Uterus (tissue), 3 donors: ENCODE measurements at regions not wholly inside any gene's neighbourhood (a gene's known extent, or its start where the extent isn't known, plus 50 kb on each side); places are given as distances from the start of the nearest gene placed in this dataset.

Experiments used
- DNase-seq, 2 donors: peaks; one replicate each; pipeline ENCODE4 v3.0.0-alpha.2; 2019 to 2020
- H3K27ac ChIP-seq, 2 donors: fragments of 200-600 bp; sonication (generic); 1 replicate in 1 of 2; 2 replicates in 1 of 2; pipeline ENCODE4 v1.5.1; 2016 to 2018
- H3K27me3 ChIP-seq, 2 donors: fragments of 200-600 bp; sonication (generic); one replicate each; pipeline ENCODE4 v1.5.1; 2018 to 2019; ENCODE audit warnings: control low read depth in 1 of 2
- H3K36me3 ChIP-seq, 2 donors: fragments of 200-600 bp; sonication (generic); one replicate each; pipeline ENCODE4 v1.5.1; 2019; ENCODE audit warnings: control low read depth in 1 of 2
- H3K4me1 ChIP-seq, 2 donors: fragments of 200-600 bp; sonication (generic); one replicate each; pipeline ENCODE4 v1.5.1; 2018 to 2019; ENCODE audit warnings: control low read depth in 1 of 2
- H3K4me3 ChIP-seq, 2 donors: fragments of 200-600 bp; sonication (generic); 1 replicate in 1 of 2; 2 replicates in 1 of 2; pipeline ENCODE4 v1.5.1; 2018 to 2019; ENCODE audit warnings: mild to moderate bottlenecking in 1 of 2
- H3K9me3 ChIP-seq, 2 donors: fragments of 200-600 bp; sonication (generic); one replicate each; pipeline ENCODE4 v1.5.1; 2019; ENCODE audit warnings: control low read depth in 1 of 2
- CTCF ChIP-seq, 4 experiments: fragments of 200-600 bp in 2 of 4; fragments of 450-650 bp in 2 of 4; sonication (generic) in 2 of 4; IDR thresholded peaks; one replicate each; pipeline ENCODE4 v1.5.1; 2016 to 2019; ENCODE audit warnings: antibody characterized with exemption in 4 of 4, mild to moderate bottlenecking in 2 of 4, moderate library complexity in 1 of 4
- POLR2A ChIP-seq, 2 donors: fragments of 450-650 bp; IDR thresholded peaks; one replicate each; pipeline ENCODE4 v1.6.1; 2016; ENCODE audit warnings: antibody characterized with exemption in 2 of 2, mild to moderate bottlenecking in 1 of 2, moderate library complexity in 1 of 2
- intact Hi-C: fragments of 100-400 bp; cut with DNase I; formaldehyde crosslinking; loops from one replicate; pipeline ENCODE4 v1.15.1; 2023; ENCODE audit warnings: low total_unique reads
- donor health status: DM: yes; HTN: yes; CAD: no.

GRCh38 chr13:34747507-34747906 lies 194.6 kb upstream of the NBEA start:
- H3K27me3 ChIP-seq = no peaks in the 10 kb centered on the region
- H3K4me1 ChIP-seq = peaks cover 0 to 7% of the 10 kb centered on the region in 2 donors
- no peaks in the 10 kb centered on the region for H3K9me3 ChIP-seq
- H3K36me3 ChIP-seq = no peaks in the 10 kb centered on the region
- intact Hi-C loops = no loop called here
- H3K27ac ChIP-seq = peak overlapping the region; percentile 51 to 54
- H3K4me3 ChIP-seq = no peak overlapping the region
- TF ChIP-seq CTCF (IDR thresholded peaks at IDR 0.05) (no peak), POLR2A (IDR thresholded peaks at IDR 0.05) (no peak)
- DNase-seq = no peak

- no peak for TF ChIP-seq POLR2A (IDR thresholded peaks at IDR 0.05)
- no peak for TF ChIP-seq CTCF (IDR thresholded peaks at IDR 0.05)
- peak overlapping the region; percentile 51 to 54 for H3K27ac ChIP-seq
Observed at GRCh38 chr13:34748073-34748472, 194.0 kb upstream of the NBEA start.

GRCh38 chr13:34748596-34748995 lies 193.5 kb upstream of the NBEA start:
- peak overlapping the region; percentile 51 to 54 for H3K27ac ChIP-seq
- H3K9me3 ChIP-seq = no peaks in the 10 kb centered on the region
- intact Hi-C loops = no loop called here
- peaks cover 0 to 7% of the 10 kb centered on the region in 2 donors for H3K4me1 ChIP-seq
- no peaks in the 10 kb centered on the region for H3K36me3 ChIP-seq
- no peak overlapping the region for H3K4me3 ChIP-seq
- DNase-seq = no peak
- no peak for TF ChIP-seq CTCF (IDR thresholded peaks at IDR 0.05)
- no peak for TF ChIP-seq POLR2A (IDR thresholded peaks at IDR 0.05)
- H3K27me3 ChIP-seq = no peaks in the 10 kb centered on the region

More at GRCh38 chr13:34748073-34748472, 194.0 kb upstream of the NBEA start:
- peaks cover 0 to 7% of the 10 kb centered on the region in 2 donors for H3K4me1 ChIP-seq
- H3K36me3 ChIP-seq = no peaks in the 10 kb centered on the region
- DNase-seq = peak; percentile 47 to 64
- no peaks in the 10 kb centered on the region for H3K27me3 ChIP-seq
- H3K4me3 ChIP-seq = no peak overlapping the region
- no peaks in the 10 kb centered on the region for H3K9me3 ChIP-seq
- intact Hi-C loops = no loop called here

- H3K27me3 ChIP-seq = no peaks in the 10 kb centered on the region
- TF ChIP-seq CTCF (IDR thresholded peaks at IDR 0.05) (no peak), POLR2A (IDR thresholded peaks at IDR 0.05) (no peak)
- peaks cover 0 to 7% of the 10 kb centered on the region in 2 donors for H3K4me1 ChIP-seq
- intact Hi-C loops = no loop called here
- DNase-seq = no peak
- no peaks in the 10 kb centered on the region for H3K36me3 ChIP-seq
- no peak overlapping the region for H3K4me3 ChIP-seq
- H3K9me3 ChIP-seq = no peaks in the 10 kb centered on the region
- peak overlapping the region; percentile 51 to 54 for H3K27ac ChIP-seq
Observed at GRCh38 chr13:34749046-34749445, 193.0 kb upstream of the NBEA start.

- peak; percentile 57 to 69 for DNase-seq
- intact Hi-C loops = no loop called here
- TF ChIP-seq CTCF (IDR thresholded peaks at IDR 0.05) (no peak), POLR2A (IDR thresholded peaks at IDR 0.05) (no peak)
- Histone ChIP-seq H3K36me3 (no peaks in the 10 kb centered on the region), H3K27ac (peak overlapping the region; percentile 59 to 67), H3K4me1 (peaks cover 0 to 7% of the 10 kb centered on the region in 2 donors), H3K9me3 (no peaks in the 10 kb centered on the region), H3K27me3 (no peaks in the 10 kb centered on the region), H3K4me3 (peak overlapping the region; percentile 35 to 37)
Observed at GRCh38 chr13:34750078-34750931, 191.8 kb upstream of the NBEA start.
